GM10248 (cell line): ENCODE measurements at regions not wholly inside any gene's neighbourhood (a gene's known extent, or its start where the extent isn't known, plus 50 kb on each side); places are given as distances from the start of the nearest gene placed in this dataset.

ENCODE experiments used
- CTCF ChIA-PET: fragments of 300-600 bp; sonication (Branson Sonifier 250); formaldehyde crosslinking; extraction: SDS; loops from one replicate; lab custom pipeline; 2021; ENCODE audit warnings: antibody characterized with exemption; lab: Yijun Ruan, JAX
- POLR2A ChIA-PET: fragments of 350-650 bp; sonication (Branson Sonifier 250); formaldehyde crosslinking; extraction: SDS; loops from one replicate; lab custom pipeline; 2020; ENCODE audit warnings: antibody characterized with exemption; lab: Yijun Ruan, JAX
- DNase-seq: peaks from one replicate; pipeline ENCODE4 v3.0.0; 2012; ENCODE audit errors: extremely low spot score
- TF ChIP-seq, protein P1 (sequence below): IDR thresholded peaks from 2 replicates; pipeline ENCODE4 v1.5.1; 2012; ENCODE audit warnings: mild to moderate bottlenecking, low read depth; ENCODE audit errors: extremely low read depth, missing control alignments, control extremely low read depth

DNA sequence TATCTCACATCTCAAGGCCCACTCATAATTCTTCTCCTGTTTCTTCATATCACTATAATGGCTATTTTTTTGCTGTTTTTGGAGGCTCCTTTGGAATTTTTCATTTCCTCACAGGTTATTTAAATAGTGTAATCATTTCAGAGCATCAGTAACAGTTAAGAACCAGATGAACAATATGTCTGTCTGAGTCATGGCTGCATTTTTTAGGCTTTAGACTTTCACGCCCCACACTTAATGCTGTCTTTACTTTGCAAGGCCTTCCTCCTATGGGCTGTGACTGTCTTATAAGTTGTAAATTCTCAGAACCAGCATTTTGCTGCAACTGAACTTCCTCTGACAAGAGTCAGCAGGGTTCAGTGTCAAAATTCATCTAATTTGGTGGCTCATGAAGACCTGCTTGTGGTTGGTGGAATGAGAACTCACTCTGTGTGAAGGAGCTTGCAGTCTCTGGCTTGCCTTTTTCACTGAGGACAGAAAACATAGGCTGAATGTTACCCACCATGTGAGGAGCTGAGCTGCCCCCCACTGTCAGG lies 56.1 kb upstream of the NLGN4Y start:
- CTCF ChIA-PET = no interaction called here
- TF ChIP-seq, protein P1, sequence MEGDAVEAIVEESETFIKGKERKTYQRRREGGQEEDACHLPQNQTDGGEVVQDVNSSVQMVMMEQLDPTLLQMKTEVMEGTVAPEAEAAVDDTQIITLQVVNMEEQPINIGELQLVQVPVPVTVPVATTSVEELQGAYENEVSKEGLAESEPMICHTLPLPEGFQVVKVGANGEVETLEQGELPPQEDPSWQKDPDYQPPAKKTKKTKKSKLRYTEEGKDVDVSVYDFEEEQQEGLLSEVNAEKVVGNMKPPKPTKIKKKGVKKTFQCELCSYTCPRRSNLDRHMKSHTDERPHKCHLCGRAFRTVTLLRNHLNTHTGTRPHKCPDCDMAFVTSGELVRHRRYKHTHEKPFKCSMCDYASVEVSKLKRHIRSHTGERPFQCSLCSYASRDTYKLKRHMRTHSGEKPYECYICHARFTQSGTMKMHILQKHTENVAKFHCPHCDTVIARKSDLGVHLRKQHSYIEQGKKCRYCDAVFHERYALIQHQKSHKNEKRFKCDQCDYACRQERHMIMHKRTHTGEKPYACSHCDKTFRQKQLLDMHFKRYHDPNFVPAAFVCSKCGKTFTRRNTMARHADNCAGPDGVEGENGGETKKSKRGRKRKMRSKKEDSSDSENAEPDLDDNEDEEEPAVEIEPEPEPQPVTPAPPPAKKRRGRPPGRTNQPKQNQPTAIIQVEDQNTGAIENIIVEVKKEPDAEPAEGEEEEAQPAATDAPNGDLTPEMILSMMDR = no peak
- DNase-seq = no peak
- POLR2A ChIA-PET = no interaction called here

DNA sequence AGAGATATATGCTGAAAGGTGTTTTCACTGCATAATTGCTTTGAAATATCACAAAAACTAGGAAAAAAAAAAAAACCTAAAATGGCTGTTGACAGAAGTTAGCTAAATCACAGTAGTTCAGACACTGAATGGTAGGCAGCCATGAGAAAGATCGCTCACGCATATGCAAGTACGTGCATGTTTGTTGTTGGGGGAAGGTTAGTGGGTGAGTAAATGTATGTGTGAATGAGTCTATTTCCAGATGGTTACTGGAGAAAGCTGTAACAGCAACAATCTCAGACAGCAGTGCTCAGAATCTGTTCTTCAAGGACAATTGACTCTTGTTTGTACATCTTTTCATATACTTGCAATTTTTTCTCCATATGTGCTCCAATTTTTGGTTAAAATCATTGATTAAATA lies 51.9 kb upstream of the NLGN4Y start:
- ChIA-PET POLR2A (no interaction called here), CTCF (no interaction called here)
- no peak for DNase-seq
- TF ChIP-seq, protein P1 = no peak

DNA sequence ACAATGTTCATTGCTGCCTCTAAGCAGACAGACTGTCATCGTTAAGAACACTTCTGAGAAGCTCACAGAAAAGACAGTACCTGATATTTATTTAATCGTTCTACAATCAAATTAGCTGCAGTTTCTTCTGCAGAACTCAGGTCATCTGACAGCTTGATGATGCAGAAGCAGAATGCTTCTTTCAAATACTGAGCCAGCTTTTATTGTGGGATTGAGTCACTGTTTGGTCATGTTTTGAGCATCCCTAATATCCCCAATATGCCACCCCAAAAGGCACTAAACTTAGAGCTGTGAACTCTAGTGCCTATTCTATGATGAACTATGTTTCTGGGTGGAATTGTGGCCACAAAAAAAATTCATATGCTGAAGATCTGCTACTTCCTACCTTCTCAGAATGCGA lies 51.0 kb upstream of the NLGN4Y start:
- TF ChIP-seq, protein P1 = no peak
- ChIA-PET CTCF (no interaction called here), POLR2A (no interaction called here)
- no peak for DNase-seq
